Islet precursor cell (in vitro differentiated cells): ENCODE measurements at regions not wholly inside any gene's neighbourhood (a gene's known extent, or its start where the extent isn't known, plus 50 kb on each side); places are given as distances from the start of the nearest gene placed in this dataset.
"Not testable (repeated sequence)": the region's sequence is repeated elsewhere in the genome, so short reads cannot be mapped to it uniquely, and the experiment has no call there.

Experiments
- DNase-seq: peaks from one replicate; pipeline ENCODE4 v3.0.0-alpha.2; 2018

DNA sequence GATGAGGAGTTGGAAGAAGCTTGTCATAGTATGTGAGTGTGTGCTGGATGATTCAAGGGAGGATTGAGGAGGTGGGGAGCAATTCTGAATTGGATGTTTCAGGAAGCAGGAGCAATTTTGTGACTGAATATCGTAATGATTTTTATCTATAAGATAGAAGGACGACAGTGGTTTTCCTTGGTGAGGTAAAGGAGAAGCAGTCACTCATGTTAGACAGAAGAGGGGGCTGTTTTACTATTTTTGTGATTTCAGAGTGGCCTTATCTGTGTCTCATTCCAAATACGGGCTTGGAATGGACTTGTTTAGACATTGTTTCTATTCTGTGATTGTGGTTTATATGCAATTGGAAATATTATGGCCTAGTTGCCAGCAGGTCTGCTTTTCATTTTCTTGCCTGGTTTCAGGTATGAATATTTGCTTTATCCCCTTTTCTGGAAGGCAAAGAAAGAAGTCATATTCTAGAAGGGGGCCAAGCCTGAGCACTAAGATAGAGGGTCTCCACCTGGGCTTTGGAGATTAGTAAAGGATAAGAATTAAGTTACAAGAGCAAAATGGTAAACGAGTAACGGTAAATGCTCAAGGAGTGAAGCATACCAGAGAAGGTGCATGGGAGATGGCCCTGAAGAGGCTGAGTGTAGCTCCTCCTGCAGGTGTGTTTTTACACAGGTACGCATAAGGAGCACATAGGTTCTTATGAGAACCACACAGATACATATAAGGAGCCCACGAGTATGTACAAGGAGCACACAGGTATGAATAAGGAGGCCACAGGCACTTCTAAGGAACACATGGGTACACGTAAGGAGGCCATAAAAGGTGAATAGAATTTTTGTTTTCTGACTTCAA, 124.6 kb upstream of the KCNAB1 start:
- DNase-seq = no peak

DNA sequence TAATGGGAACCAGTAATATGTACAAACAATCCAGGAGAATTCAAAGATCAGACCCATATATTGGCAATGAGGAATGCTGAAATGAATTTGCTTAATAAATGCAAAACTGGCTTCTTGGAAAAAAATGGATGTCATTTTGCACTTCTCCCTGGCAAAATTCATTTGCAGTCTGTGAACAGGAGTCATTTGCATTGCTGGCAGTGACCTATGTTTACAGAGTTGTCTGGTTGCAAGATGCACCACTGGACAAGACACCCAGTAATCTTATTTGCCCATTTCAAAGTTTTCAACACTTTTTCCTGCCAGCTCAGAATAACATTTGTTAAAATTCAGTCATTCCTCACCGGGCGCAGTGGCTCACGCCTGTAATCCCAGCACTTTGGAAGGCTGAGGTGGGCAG, 123.5 kb upstream of the KCNAB1 start:
- DNase-seq = no peak

DNA sequence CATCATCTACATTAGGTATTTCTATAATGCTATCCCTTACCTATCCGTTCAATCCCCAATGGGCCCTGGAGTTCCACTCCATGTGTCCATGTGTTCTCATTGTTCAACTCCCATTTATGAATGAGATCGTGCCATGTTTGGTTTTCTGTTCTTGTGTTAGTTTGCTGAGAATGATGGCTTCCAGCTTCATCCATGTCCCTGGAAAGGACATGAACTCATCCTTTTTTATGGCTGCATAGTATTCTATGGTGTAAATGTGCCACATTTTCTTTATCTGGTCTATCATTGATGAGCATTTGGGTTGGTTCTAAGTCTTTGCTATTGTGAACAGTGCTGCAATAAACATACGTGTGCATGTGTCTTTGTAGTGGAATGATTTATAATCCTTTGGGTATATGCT, 122.2 kb upstream of the KCNAB1 start:
- not testable (repeated sequence) for DNase-seq

DNA sequence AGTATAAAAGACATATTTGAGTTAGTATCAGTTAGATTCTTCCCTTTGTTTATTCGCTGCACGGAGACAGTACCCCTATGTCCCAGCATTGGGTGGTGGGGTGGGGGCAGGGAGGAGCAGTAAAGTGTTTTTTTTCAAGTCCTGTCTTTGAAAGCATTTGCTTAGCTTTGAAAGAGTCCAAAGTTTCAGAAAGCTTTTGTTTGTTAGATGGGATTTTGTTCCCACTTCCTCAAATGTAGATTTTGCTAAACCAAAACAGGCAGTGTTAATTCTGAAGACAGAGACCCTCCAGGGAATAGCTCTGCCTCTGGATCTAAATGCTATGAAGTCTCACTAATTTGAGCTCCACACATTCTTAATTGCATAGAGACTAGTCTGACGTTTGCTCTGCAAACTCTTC, 114.6 kb upstream of the KCNAB1 start:
- DNase-seq = no peak

DNA sequence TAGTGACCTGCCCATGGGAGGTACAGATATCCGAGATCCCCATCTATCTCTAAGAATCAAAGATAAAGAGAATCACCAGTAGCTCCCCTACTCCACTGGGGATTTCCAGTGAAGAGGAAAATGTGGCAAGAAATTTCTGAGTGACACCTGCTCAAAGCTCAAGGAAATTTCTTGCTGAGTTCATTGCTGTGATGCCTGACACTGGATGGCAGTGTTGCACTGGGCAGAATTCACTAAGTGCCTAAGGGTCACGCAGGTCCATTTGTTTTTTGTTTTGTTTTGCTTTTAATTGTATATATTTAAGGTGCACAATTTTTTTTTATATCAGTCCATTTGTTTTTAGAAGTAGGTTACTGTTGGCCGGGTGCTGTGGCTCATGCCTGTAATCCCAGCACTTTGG, 109.5 kb upstream of the KCNAB1 start:
- DNase-seq = no peak

DNA sequence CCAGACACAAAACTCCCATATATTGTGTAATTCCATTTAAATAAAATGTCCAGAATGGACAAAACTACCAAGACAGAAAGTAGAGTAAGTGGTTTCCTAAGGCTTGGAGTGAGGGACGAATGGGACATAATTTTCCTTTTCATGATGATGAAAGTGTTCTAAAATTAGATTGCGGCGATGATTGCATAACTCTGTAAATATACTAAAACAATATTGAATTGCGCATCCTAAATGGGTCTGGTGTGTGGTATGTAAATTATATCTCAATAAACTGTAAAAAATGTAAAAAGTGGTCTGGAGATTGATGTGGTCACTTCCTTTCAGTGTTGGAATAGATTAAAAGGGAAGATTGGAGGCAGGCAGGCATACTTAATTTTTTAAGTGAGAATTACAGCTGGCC, 105.9 kb upstream of the KCNAB1 start:
- no peak for DNase-seq

DNA sequence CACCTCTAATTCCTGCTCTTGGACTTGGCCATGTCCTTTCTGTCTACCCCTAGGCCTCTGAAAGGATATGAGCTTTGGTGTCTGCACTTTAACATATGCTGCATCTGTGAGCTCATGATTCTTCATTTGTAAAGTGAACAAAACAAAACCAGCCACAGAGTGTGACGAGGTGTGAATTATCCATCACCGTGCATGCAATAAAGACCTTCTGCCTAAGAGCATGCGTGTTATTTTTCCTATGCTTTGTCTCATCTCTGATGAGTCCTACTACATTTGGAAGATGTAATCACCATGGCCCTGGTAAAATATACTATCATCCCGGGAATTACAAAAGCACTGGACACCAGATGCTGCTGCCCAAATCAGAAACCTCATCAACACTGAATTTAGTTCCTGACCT, 103.5 kb upstream of the KCNAB1 start:
- DNase-seq = no peak

DNA sequence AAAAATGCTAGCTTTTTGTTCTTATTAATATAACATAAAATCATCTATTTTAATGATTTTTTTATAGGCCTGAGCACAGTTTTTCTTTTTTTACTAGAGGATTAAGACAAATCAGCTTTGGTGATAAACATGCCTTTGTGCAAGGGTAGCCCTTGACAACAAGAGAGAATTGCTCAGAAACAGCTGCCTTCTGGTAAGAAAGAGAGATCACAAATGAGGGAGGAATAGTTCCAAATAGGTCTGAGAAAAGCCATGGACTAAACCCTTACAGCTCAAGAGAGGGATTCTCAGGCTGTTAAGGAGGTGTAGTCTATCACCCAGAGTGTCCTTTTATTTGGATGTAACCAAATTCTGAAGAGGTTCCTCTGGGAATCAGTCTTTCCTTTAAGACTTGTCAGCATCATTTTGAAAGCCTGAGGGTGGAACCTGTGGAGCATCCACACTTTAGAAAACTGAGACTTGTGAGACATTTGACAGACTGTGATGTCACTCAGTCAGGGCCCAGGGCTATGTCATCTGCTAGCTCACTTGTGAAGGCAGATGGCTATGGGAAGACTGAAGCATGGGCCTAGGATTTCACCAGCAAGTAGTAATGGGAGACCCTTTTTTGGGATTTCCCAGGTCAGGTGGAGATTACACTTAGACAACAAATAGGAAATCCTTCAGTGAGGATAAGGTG, 102.9 kb upstream of the KCNAB1 start:
- no peak for DNase-seq

DNA sequence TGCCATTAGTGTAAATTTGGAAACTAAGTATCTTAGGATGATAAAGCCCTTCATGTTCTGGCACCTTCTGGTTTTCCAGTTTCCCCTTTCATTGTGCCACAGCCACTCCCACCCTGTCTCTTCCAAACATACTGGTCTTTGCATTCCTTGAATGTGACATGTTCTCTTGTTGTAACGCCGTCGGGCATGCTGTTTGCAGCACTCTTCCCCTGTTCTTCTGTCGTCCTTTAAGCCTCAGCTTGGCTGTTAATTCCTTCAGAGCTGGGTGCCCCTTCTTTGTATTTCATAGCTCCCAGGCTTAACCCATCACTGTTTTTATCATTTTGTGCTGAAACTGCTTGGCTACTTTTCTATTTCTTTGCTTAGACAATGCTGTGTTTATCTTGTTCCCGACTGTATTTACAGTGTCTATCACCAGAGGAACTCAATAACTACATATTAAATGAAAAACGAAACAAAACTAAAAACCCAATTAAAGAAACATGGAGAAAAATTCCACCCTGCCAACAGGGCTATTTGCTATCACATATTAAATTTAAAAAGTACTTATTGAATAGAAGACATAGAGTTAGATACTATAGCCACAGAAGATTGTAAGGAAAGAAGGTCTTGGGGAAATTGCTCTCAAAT, 95.4 kb upstream of the KCNAB1 start:
- DNase-seq = peak; percentile 75

DNA sequence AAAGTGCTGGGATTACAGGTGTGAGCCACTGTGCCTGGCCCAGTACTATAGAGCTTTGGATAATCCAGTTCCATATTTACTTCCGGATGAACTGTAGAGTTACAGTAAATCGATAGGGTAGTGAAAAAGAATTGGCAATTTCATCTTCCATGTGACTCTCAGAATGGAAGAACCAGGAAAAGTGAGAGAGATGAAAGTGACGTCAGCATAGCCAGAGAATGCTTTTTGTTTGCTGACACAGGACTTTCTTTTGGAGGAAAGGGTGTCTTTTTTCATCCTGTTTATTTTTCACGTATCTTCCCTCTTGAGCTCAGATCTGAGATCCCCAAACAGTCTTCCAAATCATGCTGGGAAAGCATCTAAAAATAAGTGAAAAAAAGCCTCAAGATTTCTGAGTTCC, 91.2 kb upstream of the KCNAB1 start:
- no peak for DNase-seq

DNA sequence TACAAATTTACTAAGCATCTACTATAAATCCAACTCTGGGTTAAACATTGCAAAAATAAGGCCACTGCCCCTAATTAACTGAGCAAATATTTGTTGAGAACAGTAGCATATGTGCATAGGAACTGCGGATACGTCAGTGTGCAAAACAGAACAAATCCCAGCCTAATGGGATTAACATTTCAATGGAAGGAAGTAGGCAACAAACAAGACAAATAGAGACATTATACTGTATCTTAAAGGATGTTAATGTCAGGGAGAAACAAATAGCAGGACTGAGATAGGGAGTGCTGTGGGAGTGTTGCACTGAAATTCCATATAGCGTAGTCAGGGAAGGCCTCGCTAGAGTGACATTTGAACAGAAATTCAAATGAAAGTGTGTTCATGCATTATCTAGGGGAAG, 89.7 kb upstream of the KCNAB1 start:
- no peak for DNase-seq

DNA sequence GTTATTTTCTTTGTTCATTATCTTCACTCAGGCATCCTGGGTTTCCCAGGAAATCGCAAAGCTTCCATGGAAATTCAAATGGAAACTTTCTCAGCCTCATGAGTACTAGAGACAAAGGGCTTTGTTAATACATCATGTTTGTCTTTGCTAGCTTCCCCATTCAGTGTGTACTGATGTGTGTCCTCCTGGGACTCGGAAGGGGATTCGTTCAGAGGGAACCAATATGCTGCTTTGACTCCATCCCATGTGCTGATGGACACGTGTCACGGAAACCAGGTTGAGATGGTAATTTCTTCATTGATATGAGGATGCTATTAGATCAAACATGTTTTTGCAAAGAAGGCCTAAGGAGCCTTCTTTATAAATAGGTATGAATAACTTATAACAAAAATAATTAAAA, 87.0 kb upstream of the KCNAB1 start:
- no peak for DNase-seq

DNA sequence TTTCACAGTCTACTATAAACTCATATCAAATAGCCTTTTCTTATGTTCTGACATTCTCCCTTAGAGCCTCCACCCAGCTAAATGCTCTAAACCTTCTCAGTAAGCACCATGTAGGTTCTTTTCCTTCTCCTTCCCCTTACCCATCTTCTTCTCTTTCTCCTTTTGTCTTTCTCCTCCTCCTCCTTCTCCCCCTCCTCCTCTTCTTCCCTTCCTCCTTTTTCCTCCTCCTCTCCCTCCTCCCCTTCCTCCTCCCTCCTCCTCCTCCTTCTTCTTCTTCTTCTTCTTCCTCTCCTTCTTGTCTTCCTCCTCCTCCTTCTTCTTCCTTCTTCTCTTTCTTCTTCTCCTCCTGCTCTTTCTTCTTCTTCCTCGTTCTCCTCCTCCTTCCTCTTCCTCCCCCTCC, 85.2 kb upstream of the KCNAB1 start:
- DNase-seq = no peak

DNA sequence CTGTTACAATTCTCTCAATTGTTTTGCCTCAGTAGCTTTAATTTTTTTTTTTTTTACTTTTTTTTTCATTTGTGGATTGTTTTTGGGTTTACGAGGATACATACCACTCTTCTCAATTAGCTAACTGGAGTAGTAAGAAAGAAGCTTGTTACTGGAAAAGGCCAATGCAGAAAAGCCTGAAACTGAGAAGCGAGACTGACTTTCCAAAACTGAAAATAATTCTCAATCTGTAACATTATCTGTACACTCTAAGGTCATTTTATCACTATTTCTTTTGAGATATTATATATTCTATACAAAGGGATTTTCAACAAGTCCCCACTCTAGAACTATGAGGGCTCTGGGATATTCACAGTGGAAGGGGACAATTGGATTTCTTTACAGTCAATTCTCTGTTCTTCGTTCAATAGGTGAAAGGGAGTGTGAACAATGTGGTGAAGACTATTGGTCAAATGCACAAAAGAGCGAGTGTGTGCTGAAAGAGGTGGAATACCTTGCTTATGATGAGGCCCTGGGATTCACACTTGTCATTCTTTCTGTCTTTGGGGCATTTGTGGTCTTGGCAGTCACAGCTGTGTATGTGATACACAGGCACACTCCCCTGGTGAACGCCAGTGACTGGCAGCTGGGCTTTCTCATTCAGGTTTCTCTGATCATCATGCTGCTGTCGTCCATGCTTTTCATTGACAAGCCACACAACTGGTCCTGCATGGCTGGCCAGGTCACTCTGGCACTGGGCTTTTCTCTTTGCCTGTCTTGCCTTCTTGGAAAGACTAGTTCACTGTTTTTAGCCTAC, 83.9 kb upstream of the KCNAB1 start:
- no peak for DNase-seq

DNA sequence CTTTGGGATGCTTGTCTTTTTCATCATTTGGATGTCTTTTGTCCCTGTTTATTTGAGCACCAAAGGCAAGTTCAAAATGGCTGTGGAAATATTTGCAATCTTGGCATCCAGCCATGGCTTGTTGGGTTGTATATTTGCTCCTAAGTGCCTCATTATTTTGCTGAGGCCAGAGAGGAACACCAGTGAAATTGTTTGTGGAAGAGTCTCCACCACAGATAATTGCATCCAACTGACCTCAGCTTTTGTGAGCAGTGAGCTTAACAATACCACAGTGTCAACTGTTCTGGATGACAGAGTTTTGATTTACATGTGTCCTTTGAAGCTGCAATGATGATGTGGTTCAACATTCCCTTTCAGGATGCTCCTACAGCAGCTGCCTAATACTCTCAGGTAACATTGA, 83.0 kb upstream of the KCNAB1 start:
- no peak for DNase-seq

DNA sequence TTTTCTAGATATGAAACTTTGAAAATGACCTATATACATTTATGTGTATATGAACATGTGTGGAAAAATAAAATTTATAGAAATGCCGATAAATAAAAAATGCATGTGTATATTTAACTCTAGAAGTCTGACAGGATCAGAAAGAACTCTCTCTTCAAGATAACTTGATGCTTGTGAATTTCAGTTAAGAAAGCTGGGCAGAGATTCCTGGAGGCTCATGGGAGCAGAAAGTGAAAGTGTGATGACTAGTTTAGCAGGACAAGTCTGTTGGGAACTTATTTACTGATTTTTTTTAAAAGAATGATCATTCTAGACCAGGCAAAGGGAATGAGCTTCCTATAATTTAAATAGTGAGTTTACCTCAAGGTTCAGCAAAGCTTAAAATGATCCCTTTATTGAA, 81.5 kb upstream of the KCNAB1 start:
- DNase-seq = no peak

DNA sequence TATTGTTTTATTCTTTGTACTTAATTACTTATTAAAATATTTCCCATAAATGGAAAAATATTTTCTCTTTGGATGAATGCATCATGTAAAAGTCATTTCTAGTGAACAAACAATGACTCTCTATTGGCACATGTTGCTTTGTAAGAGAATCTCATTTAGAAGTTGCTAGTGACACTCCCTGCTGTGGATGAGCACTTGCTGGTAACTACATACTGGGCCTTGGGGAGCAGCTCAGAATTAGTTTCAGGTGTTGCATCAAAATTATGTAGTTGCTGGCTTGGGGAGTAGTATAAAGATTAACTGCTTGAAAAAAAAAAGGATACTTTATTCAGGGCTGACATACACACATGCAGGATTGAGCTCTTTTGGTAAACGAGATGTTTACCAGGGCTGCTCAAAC, 80.3 kb upstream of the KCNAB1 start:
- DNase-seq = no peak

DNA sequence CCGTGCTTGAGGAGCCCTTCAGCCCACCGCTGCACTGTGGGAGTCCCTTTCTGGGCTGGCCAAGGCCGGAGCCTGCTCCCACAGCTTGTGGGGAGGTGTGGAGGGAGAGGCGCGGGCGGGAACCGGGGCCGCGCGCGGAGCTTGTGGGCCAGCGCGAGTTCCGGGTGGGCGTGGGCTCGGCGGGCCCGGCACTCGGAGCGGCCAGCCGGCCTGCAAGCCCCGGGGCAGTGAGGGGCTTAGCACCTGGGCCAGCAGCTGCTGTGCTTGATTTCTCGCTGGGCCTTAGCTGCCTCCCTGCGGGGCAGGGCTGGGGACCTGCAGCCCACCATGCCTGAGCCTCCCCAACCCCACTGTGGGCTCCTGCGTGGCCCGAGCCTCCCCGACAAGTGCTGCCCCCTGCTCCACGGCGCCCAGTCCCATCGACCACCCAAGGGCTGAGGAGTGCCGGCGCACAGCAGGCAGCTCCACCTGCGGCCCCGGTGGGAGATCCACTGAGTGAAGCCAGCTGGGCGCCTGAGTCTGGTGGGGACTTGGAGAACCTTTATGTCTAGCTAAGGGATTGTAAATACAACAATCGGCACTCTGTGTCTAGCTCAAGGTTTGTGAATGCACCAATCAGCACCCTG, 79.0 kb upstream of the KCNAB1 start:
- not testable (repeated sequence) for DNase-seq

DNA sequence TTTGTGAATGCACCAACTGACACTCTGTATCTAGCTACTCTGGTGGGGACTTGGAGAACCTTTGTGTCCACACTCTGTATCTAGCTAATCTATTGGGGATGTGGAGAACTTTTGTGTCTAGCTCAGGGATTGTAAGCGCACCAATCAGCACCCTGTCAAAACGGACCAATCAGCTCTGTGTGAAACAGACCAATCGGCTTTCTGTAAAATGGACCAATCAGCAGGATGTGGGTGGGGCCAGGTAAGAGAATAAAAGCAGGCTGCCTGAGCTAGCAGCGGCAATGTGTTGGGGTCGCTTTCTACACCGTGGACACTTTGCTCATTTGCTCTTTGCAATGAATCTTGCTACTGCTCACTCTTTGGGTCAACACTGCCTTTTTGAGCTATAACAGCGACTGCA, 78.5 kb upstream of the KCNAB1 start:
- DNase-seq = not testable (repeated sequence)

DNA sequence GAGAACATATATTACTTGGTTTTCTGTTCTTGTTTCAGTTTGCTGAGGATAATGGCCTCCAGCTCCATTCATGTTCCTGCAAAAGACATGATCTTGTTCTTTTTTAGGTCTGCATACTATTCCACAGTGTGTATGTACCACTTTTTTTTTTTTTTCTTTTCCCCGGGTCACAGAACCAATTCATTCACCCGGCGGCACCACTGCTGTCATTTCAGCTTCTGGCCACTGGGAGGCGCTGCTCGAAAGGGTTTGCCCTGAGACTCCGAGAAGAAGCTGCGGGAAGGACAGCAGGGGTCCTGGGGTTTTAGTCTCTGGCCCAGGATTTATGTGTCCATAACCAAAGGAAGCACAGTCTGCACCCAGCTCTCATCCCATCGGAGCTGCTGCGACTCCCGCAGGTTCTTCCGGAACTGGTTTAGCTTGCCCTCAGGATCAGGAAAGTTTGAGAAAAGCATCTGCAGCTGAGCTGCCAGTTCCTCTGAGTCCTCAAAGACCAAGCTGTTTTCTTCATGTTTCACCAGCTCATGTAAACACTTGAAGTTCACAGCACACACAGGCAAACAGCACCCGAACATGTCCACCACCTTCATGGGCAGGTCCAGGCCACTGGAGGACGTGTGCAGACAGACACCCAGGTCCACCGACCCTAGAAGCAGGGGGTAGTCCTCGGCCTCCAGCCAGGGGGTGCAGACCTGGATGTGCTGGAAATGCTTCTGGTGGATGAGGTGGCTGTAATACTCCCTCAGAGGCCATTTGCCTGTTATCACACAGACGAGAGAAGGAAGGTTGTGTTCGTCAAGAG, 76.3 kb upstream of the KCNAB1 start:
- DNase-seq = peak; percentile 59

DNA sequence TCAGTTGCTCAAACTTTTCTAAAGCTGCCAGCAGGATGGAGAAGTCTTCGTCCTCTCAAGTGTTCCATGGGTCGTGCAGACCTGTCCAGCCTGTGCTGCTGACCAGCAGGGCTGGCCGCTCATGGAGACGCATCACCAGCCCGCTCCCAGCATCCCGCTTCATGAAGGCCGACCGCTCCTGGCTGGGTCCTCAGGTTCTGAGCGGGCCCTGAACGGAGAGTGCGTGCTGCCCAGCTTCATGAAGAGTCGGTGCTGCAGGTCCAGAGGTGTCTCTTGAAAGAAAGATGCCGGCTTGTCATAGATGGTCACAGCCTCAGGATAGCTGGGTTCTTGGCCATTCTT, 75.8 kb upstream of the KCNAB1 start:
- no peak for DNase-seq

DNA sequence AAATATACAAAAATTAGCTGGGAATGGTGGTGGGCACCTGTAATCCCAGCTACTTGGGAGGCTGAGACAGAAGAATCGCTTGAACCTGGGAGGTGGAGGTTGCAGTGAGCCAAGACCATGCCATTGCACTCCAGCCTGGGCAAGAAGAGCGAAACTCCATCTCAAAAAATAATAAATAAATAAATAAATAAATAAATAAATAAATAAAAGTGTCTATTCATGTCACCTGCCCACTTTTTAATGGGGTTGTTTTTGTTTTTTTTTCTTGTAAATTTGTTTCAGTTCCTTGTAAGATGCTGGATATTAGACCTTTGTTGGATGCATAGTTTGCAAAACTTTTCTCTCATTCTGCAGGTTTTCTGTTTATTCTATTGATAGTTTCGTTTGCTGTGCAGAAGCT, 71.9 kb upstream of the KCNAB1 start:
- not testable (repeated sequence) for DNase-seq
